SK-N-MC (cell line): ENCODE measurements at regions not wholly inside any gene's neighbourhood (a gene's known extent, or its start where the extent isn't known, plus 50 kb on each side); places are given as distances from the start of the nearest gene placed in this dataset.

ENCODE experiments used
- EZH2 ChIP-seq: fragments of 200-600 bp; sonication (generic); IDR thresholded peaks from one replicate; pipeline ENCODE4 v1.6.1; 2017; ENCODE audit warnings: antibody characterized with exemption
- FOXP2 ChIP-seq: optimal IDR thresholded peaks from 2 replicates; pipeline ENCODE3; 2011; ENCODE audit warnings: mild to moderate bottlenecking, moderate library complexity; ENCODE audit not compliant: insufficient read depth; ENCODE audit errors: extremely low read length, control extremely low read depth
- POLR2AphosphoS5 ChIP-seq: IDR thresholded peaks from 2 replicates; pipeline ENCODE4 v1.6.1; 2012; ENCODE audit warnings: mild to moderate bottlenecking, low read depth, low read length, borderline replicate concordance

DNA sequence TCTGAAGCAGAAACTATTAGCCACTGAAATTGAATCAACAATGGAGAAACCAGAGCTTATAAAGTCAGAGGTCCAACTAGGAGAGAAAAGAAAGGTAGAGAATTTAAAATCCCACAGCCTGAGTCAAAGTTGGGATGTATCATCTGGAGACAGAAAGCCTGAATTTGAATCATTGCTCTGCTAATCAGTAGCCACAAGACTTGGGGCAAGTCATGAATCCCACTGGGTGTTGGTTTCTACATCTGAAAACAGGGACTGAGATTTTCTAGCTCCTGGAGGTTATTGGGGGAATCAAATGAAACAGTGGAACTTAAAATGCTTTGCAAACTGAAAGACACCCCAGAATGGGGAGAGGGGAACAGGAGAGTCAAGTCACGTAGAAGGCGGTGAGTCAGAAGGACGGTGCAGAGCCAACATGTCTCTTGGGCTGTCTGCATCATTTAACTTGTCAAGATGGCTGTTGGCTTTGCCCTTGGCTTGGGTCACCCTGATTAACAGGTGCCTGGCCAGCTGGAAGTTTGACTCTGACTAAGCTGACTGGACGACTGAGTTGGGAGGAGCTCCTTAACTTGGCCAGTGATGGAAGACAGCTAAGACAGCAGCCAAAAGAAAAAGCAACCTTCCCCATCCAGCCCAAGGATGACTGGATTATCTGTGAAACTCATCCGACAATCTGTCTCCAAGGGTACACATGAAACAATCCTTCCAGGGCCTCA is 60.6 kb upstream of the ADRA1B start:
- TF ChIP-seq EZH2: no peak
- no peak for TF ChIP-seq POLR2AphosphoS5
- no peak for TF ChIP-seq FOXP2
